PC-3 (cell line): ENCODE measurements at regions not wholly inside any gene's neighbourhood (a gene's known extent, or its start where the extent isn't known, plus 50 kb on each side); places are given as distances from the start of the nearest gene placed in this dataset.

ENCODE experiments used
- ATAC-seq: fragments of 200-7000 bp; cut with Tn5 transposase; 2 replicates; pipeline ENCODE4 v1.9.1; 2020; ENCODE audit warnings: mild to moderate bottlenecking, moderate library complexity
- BruUV-seq: library from RNA; stranded (reverse); fragments of 400-500 nt; replicated peaks from 2 replicates; lab custom pipeline; 2021; lab: Mats Ljungman, UMichigan
- CTCF ChIA-PET: fragments of 300-600 bp; sonication (Branson Sonifier 250); formaldehyde crosslinking; loops from one replicate; lab custom pipeline; 2022; ENCODE audit warnings: antibody characterized with exemption; lab: Charles Lee
- POLR2A ChIA-PET: fragments of 300-600 bp; sonication (Branson Sonifier 250); formaldehyde crosslinking; loops from one replicate; lab custom pipeline; 2022; ENCODE audit warnings: antibody characterized with exemption; ENCODE audit not compliant: unreplicated experiment; lab: Charles Lee
- DNase-seq: peaks from one replicate; pipeline ENCODE4 v3.0.0-alpha.2; 2015
- H2AFZ ChIP-seq: fragments of 300-600 bp; sonication (generic); 2 replicates; pipeline ENCODE4 v1.6.0; 2016; ENCODE audit warnings: antibody characterized with exemption, low read length
- H3F3A ChIP-seq: fragments of 300-600 bp; sonication (generic); one replicate; pipeline ENCODE4 v1.6.0; 2017; ENCODE audit warnings: antibody characterized with exemption, low read length, control low read depth, mild to moderate bottlenecking; ENCODE audit not compliant: unreplicated experiment
- H3K27ac ChIP-seq: fragments of 300-600 bp; sonication (generic); 2 replicates; pipeline ENCODE4 v1.5.1; 2016; ENCODE audit warnings: mild to moderate bottlenecking, low read length
- H3K27me3 ChIP-seq: fragments of 300-600 bp; sonication (generic); 2 replicates; pipeline ENCODE4 v1.6.1; 2016; ENCODE audit warnings: low read length, mixed read lengths
- H3K36me3 ChIP-seq: fragments of 300-600 bp; sonication (generic); 2 replicates; pipeline ENCODE4 v1.6.1; 2016; ENCODE audit warnings: low read depth, mixed run types, low read length, mixed read lengths
- H3K4me1 ChIP-seq: fragments of 300-600 bp; sonication (generic); 2 replicates; pipeline ENCODE4 v1.5.1; 2016; ENCODE audit warnings: low read length; ENCODE audit not compliant: insufficient read depth
- H3K4me2 ChIP-seq: fragments of 300-600 bp; sonication (generic); 2 replicates; pipeline ENCODE4 v1.6.0; 2016; ENCODE audit warnings: low read length
- H3K4me3 ChIP-seq: fragments of 300-600 bp; sonication (generic); 2 replicates; pipeline ENCODE4 v1.5.1; 2016; ENCODE audit warnings: mild to moderate bottlenecking, low read length, mixed read lengths
- H3K79me2 ChIP-seq: fragments of 300-600 bp; sonication (generic); 2 replicates; pipeline ENCODE4 v1.6.1; 2017; ENCODE audit warnings: low read length, mixed read lengths
- H3K9ac ChIP-seq: fragments of 300-600 bp; sonication (generic); 2 replicates; pipeline ENCODE4 v1.6.0; 2016; ENCODE audit warnings: mild to moderate bottlenecking, low read length
- H3K9me2 ChIP-seq: fragments of 300-600 bp; sonication (generic); replicated peaks from 2 replicates; pipeline ENCODE4 v1.6.1; 2016; ENCODE audit warnings: mixed run types, low read length, mixed read lengths
- H3K9me3 ChIP-seq: fragments of 300-600 bp; sonication (generic); 2 replicates; pipeline ENCODE4 v1.6.1; 2016; ENCODE audit warnings: low read length, mixed read lengths
- H4K20me1 ChIP-seq: fragments of 300-600 bp; sonication (generic); 2 replicates; pipeline ENCODE4 v1.6.1; 2016; ENCODE audit warnings: low read length, mixed read lengths
- EZH2 ChIP-seq: fragments of 300-600 bp; sonication (generic); IDR thresholded peaks from one replicate; pipeline ENCODE4 v1.6.1; 2017; ENCODE audit warnings: antibody characterized with exemption, mild to moderate bottlenecking, low read length; ENCODE audit not compliant: unreplicated experiment
- EZH2phosphoT487 ChIP-seq: fragments of 300-600 bp; sonication (generic); IDR thresholded peaks from 2 replicates; pipeline ENCODE4 v1.6.1; 2018; ENCODE audit warnings: mild to moderate bottlenecking, antibody characterized with exemption, low read length, borderline replicate concordance
- intact Hi-C: fragments of 100-400 bp; cut with micrococcal nuclease; formaldehyde crosslinking; loops from 2 replicates; pipeline ENCODE4 v1.9.0; 2023
- TF ChIP-seq, protein P1 (sequence below): fragments of 300-600 bp; sonication (generic); conservative IDR thresholded peaks from 2 replicates; pipeline ENCODE4 v1.5.1; 2017; ENCODE audit warnings: antibody characterized with exemption, low read depth, mild to moderate bottlenecking, low read length

DNA sequence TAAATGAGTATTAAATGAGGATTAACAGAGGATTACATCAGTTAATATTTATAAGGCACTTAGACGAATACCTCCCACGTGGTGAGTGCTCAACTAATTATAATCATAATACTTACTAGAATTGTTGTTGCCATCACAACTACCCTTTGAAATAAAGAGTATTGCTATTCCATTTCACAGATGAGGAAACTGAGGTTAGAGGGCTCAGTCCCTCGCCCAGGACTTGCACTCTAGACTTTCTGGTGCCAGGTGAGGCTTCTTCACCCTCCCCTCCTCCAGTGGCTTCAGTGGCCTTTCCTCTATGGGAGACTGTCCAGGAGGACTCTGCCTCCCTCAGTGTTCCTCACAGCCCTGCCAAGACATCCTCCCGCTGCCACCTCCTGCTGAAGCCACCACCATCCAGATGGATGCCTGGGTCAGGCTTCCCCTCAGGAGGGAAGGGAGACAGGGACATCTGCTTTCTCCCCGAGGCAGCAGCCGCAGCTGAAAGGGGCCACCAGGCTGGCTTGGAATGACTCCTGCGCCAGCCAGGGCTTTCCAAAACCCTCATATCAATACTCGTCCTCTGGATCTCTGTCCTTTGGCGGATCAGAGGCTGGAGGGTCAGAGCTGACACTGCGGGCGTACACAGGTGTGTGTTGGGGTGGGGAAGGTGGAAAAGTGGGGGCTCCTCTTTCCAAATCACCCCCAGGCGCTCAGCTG, 580.1 kb downstream of the BUD13 start:
- Histone ChIP-seq H3K9ac (no peak overlapping the region), H2AFZ (no peak overlapping the region), H3K9me2 (no peaks in the 10 kb centered on the region), H3F3A (no peaks in the 10 kb centered on the region), H4K20me1 (no peaks in the 10 kb centered on the region), H3K79me2 (no peaks in the 10 kb centered on the region), H3K9me3 (no peaks in the 10 kb centered on the region), H3K4me1 (no peaks in the 10 kb centered on the region), H3K27ac (no peak overlapping the region), H3K27me3 (no peaks in the 10 kb centered on the region), H3K4me2 (no peak overlapping the region), H3K4me3 (no peak overlapping the region), H3K36me3 (no peaks in the 10 kb centered on the region)
- no TSS peak for BruUV-seq
- intact Hi-C loops, result no loop called here
- ChIA-PET POLR2A (no interaction called here), CTCF (no interaction called here)
- no peak for DNase-seq
- no peak for TF ChIP-seq EZH2phosphoT487
- TF ChIP-seq, protein P1, sequence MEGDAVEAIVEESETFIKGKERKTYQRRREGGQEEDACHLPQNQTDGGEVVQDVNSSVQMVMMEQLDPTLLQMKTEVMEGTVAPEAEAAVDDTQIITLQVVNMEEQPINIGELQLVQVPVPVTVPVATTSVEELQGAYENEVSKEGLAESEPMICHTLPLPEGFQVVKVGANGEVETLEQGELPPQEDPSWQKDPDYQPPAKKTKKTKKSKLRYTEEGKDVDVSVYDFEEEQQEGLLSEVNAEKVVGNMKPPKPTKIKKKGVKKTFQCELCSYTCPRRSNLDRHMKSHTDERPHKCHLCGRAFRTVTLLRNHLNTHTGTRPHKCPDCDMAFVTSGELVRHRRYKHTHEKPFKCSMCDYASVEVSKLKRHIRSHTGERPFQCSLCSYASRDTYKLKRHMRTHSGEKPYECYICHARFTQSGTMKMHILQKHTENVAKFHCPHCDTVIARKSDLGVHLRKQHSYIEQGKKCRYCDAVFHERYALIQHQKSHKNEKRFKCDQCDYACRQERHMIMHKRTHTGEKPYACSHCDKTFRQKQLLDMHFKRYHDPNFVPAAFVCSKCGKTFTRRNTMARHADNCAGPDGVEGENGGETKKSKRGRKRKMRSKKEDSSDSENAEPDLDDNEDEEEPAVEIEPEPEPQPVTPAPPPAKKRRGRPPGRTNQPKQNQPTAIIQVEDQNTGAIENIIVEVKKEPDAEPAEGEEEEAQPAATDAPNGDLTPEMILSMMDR, result no peak
- no peak for TF ChIP-seq EZH2
- ATAC-seq, result no peak

DNA sequence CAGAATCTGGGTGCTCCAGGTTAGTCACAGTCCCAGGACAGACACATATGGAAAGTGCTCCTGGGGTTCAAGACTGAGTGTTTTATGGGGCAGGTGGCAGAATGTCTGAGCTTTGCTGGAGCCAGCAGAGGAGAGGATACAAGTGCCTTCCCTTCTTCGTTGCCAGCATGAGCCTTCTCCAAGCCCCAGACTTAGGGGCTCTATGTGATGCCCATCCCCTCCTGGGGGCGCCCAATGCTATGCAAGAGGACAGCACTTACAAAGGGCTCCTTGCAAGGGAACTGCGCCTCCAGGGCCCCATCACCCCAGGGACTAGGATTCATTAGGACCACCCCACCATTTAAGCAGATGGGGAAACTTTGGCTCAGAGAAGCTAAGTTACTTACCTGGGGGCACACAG, 581.9 kb downstream of the BUD13 start:
- DNase-seq (no peak), ATAC-seq (no peak)
- TF ChIP-seq EZH2phosphoT487 (no peak), EZH2 (no peak)
- TF ChIP-seq, protein P1, result no peak
- H3K27ac ChIP-seq, result no peak overlapping the region
- no peak overlapping the region for H3K4me3 ChIP-seq
- H3K4me2 ChIP-seq, result no peak overlapping the region
- no peak overlapping the region for H3K9ac ChIP-seq
- no peak overlapping the region for H2AFZ ChIP-seq
- H3K9me2 ChIP-seq, result no peaks in the 10 kb centered on the region
- ChIA-PET CTCF (no interaction called here), POLR2A (no interaction called here)
- H3K9me3 ChIP-seq, result no peaks in the 10 kb centered on the region
- H3K4me1 ChIP-seq, result no peaks in the 10 kb centered on the region
- H3K79me2 ChIP-seq, result no peaks in the 10 kb centered on the region
- intact Hi-C loops, result no loop called here
- H3K36me3 ChIP-seq, result no peaks in the 10 kb centered on the region
- H3F3A ChIP-seq, result no peaks in the 10 kb centered on the region
- no peaks in the 10 kb centered on the region for H3K27me3 ChIP-seq
- no peaks in the 10 kb centered on the region for H4K20me1 ChIP-seq
- no TSS peak for BruUV-seq

DNA sequence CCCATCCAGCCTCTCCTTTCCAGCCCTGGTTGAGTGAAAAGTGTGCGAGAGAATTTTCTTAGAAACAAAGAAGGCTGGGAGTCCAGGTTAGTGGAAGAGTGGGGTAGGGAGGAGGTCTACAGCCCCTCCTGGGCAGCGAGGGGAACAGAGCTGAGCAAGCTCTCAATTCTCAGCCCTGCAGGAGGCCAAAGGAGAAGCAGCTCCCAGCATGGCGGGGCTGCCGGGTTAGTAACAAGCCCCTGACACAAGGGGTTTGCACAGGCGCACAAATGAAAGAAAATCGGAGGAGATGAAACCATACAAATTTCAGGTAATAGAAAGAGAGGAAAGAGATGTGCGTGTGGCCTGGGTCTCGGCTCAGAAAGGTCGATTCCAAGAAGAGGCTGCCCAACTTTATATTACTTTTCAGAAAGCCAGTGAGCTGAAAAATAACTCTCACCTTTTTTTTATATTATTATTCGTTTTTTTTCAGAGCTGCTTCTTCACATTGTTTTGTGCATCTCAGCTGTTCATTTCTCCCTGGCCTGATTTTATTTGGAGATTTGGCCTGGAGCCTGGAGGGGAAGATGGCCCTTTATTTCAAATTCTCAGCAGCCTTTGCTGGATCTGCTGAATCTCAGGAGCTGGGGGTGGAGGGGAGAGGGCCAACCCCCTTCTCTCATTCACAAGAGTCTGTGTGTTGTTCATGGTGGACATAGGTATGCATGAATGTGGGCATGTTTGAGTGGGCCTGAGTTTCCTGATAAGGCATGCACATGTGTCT, 583.2 kb downstream of the BUD13 start:
- H3K4me3 ChIP-seq, result no peak overlapping the region
- H3K27ac ChIP-seq, result no peak overlapping the region
- intact Hi-C loops, result no loop called here
- ATAC-seq (no peak), DNase-seq (no peak)
- H3K4me2 ChIP-seq, result no peak overlapping the region
- BruUV-seq, result no TSS peak
- H3K9ac ChIP-seq, result no peak overlapping the region
- no peaks in the 10 kb centered on the region for H3K4me1 ChIP-seq
- no peaks in the 10 kb centered on the region for H3K27me3 ChIP-seq
- no peaks in the 10 kb centered on the region for H3K9me3 ChIP-seq
- H2AFZ ChIP-seq, result no peak overlapping the region
- POLR2A ChIA-PET, result no interaction called here
- no peaks in the 10 kb centered on the region for H3K36me3 ChIP-seq
- H3K79me2 ChIP-seq, result no peaks in the 10 kb centered on the region
- no peaks in the 10 kb centered on the region for H3K9me2 ChIP-seq
- TF ChIP-seq EZH2 (no peak), EZH2phosphoT487 (no peak)
- TF ChIP-seq, protein P1, result no peak
- no peaks in the 10 kb centered on the region for H3F3A ChIP-seq
- CTCF ChIA-PET, result no interaction called here
- no peaks in the 10 kb centered on the region for H4K20me1 ChIP-seq
